ENCODE measurements at regions not wholly inside any gene's neighbourhood (a gene's known extent, or its start where the extent isn't known, plus 50 kb on each side); places are given as distances from the start of the nearest gene placed in this dataset.

- Histone ChIP-seq H3K4ac (replicated peaks; ENCODE audit: insufficient read length, low read depth, low read length) (no peak overlapping the region), H3K4me1 (replicated peaks in 1 of 4; ENCODE audit: control insufficient read depth in 3 of 4, insufficient read depth in 4 of 4, low read length in 3 of 4) (no peaks in the 10 kb centered on the region), H3K23ac (ENCODE audit: insufficient read length) (no peak overlapping the region), H2BK12ac (ENCODE audit: low read depth, low read length) (no peak overlapping the region), H2BK15ac (ENCODE audit: low read length) (no peak overlapping the region), H3K14ac (ENCODE audit: insufficient read length) (no peak overlapping the region), H3K79me1 (ENCODE audit: low read depth, low read length) (no peaks in the 10 kb centered on the region), H4K91ac (replicated peaks; ENCODE audit: insufficient read length, low read length) (no peak overlapping the region), H3K79me2 (ENCODE audit: control insufficient read depth in 1 of 2, insufficient read depth in 2 of 2, low read length in 2 of 2) (no peaks in the 10 kb centered on the region), H2BK5ac (ENCODE audit: low read depth, low read length) (no peak overlapping the region), H2BK20ac (ENCODE audit: low read length) (no peak overlapping the region), H3K27ac (ENCODE audit: low read depth, low read length) (no peak overlapping the region), H3K56ac (replicated peaks; ENCODE audit: insufficient read length, low read depth, low read length) (no peak overlapping the region), H4K8ac (ENCODE audit: extremely low read depth, insufficient read depth, low read length) (no peak overlapping the region), H2AFZ (ENCODE audit: low read length) (peak overlapping the region; percentile 8; the same call in 1 of the 2 replicates), H3K4me2 (ENCODE audit: insufficient read depth in 1 of 2, low read depth in 2 of 2, low read length in 2 of 2) (no peak overlapping the region), H3K18ac (ENCODE audit: extremely low read depth, low read length) (no peak overlapping the region), H3K36me3 (ENCODE audit: control insufficient read depth in 2 of 4, insufficient read depth in 4 of 4, low read length in 3 of 4) (no peaks in the 10 kb centered on the region), H2BK120ac (replicated peaks; ENCODE audit: low read depth, low read length) (no peak overlapping the region), H4K5ac (ENCODE audit: insufficient read length, low read depth, low read length) (no peak overlapping the region), H4K20me1 (replicated peaks in 1 of 2; ENCODE audit: control insufficient read depth in 1 of 2, insufficient read depth in 2 of 2, low read length in 2 of 2) (no peaks in the 10 kb centered on the region), H3K27me3 (replicated peaks in 1 of 4; ENCODE audit: control insufficient read depth in 3 of 4, extremely low read depth in 1 of 4, insufficient read depth in 3 of 4, low read length in 3 of 4) (no peaks in the 10 kb centered on the region), H3K9me3 (ENCODE audit: insufficient read depth in 2 of 2, low read depth in 1 of 2, low read length in 1 of 2) (no peaks in the 10 kb centered on the region), H2AK5ac (ENCODE audit: low read depth, low read length) (no peak overlapping the region), H3K4me3 (ENCODE audit: extremely low read depth in 1 of 4, insufficient read depth in 2 of 4, low read depth in 3 of 4, low read length in 4 of 4) (no peak overlapping the region), H3K9ac (replicated peaks in 1 of 4; ENCODE audit: extremely low read depth in 1 of 4, low read depth in 3 of 4, low read length in 3 of 4) (no peak overlapping the region), H3K23me2 (ENCODE audit: low read depth, low read length) (no peaks in the 10 kb centered on the region; the same call in 1 of the 2 replicates)
- 88% methylated on average over 2 of the region's 2 CpGs; no CpG with 5 or more reads in 1 of the 2 experiments for WGBS, 2 experiments (ENCODE audit: extremely low coverage in 1 of 2, insufficient coverage in 1 of 2, insufficient read length in 1 of 2, insufficient replicate concordance in 2 of 2, low coverage in 1 of 2, low lambda C conversion rate in 2 of 2, missing lambda C conversion rate in 1 of 2)
- FAIRE-seq (no peak), DNase-seq (ENCODE audit: low read depth in 1 of 2, low spot score in 2 of 2) (no peak)
- ChIA-PET CTCF (ENCODE audit: partially characterized antibody) (interaction anchor here (0.9 to 5.8 kb wide), 6 partner anchors 11 to 408 kb away, joined by 3 to 71 read pairs (median 22); no protein-coding TSS in a partner anchor), POLR2A (ENCODE audit: partially characterized antibody) (no interaction called here)
- TF ChIP-seq BRCA1 (IDR thresholded peaks at IDR 0.05; ENCODE audit: low read depth, low read length) (no peak), EGR1 (IDR thresholded peaks at IDR 0.05; ENCODE audit: borderline replicate concordance, low read depth, low read length) (no peak), SP1 (IDR thresholded peaks at IDR 0.05; ENCODE audit: low read depth, low read length) (no peak), KDM5A (IDR thresholded peaks at IDR 0.05; ENCODE audit: low read length) (no peak), KDM1A (IDR thresholded peaks at IDR 0.05; ENCODE audit: borderline replicate concordance, low read length) (no peak), KDM4A (IDR thresholded peaks at IDR 0.05; ENCODE audit: low read depth, low read length, severe bottlenecking) (no peak), JUND (IDR thresholded peaks at IDR 0.05; ENCODE audit: low read length) (no peak), TEAD4 (IDR thresholded peaks at IDR 0.05; ENCODE audit: low read depth, low read length) (no peak), TAF7 (optimal IDR thresholded peaks at IDR 0.05; ENCODE audit: borderline replicate concordance, low read depth, low read length) (no peak), MAX (IDR thresholded peaks at IDR 0.05) (no peak), POLR2A (IDR thresholded peaks at IDR 0.05; ENCODE audit: control extremely low read depth in 1 of 2, low read depth in 2 of 2, low read length in 2 of 2) (no peak), FOSL1 (IDR thresholded peaks at IDR 0.05; ENCODE audit: insufficient read depth, low read depth, low read length) (no peak)
These were observed 71.7 kb downstream of the TMCO5A start for GRCh38 chr15:38005953-38006808.
